ENCODE measurements at regions not wholly inside any gene's neighbourhood (a gene's known extent, or its start where the extent isn't known, plus 50 kb on each side); places are given as distances from the start of the nearest gene placed in this dataset.
"Not testable (repeated sequence)": the region's sequence is repeated elsewhere in the genome, so short reads cannot be mapped to it uniquely, and the experiment has no call there.

GRCh38 chr7:54179321-54180029 is 362.7 kb upstream of the VSTM2A start:
- intact Hi-C loops (cut with micrococcal nuclease) = no loop called here

GRCh38 chr7:54180796-54181195 is 361.4 kb upstream of the VSTM2A start:
- H3K4me1 Mint-ChIP-seq (ENCODE audit: low read depth) = no peaks in the 10 kb centered on the region
- intact Hi-C loops (cut with micrococcal nuclease) = no loop called here
- no peak overlapping the region for H3K27ac Mint-ChIP-seq
- no peak for DNase-seq
- CTCF ChIA-PET = no interaction called here
- no peak overlapping the region for H3K4me3 Mint-ChIP-seq
- H3K9me3 Mint-ChIP-seq = peaks cover 17% of the 10 kb centered on the region
- no peaks in the 10 kb centered on the region for H3K36me3 Mint-ChIP-seq (ENCODE audit: low read depth)
- no peaks in the 10 kb centered on the region for H3K27me3 Mint-ChIP-seq (ENCODE audit: low read depth)

More at GRCh38 chr7:54179321-54180029, 362.7 kb upstream of the VSTM2A start:
- CTCF ChIA-PET = no interaction called here
- Mint-ChIP-seq H3K9me3 (peaks cover 14% of the 10 kb centered on the region), H3K27ac (no peak overlapping the region), H3K4me1 (ENCODE audit: low read depth) (no peaks in the 10 kb centered on the region), H3K27me3 (ENCODE audit: low read depth) (no peaks in the 10 kb centered on the region), H3K4me3 (no peak overlapping the region), H3K36me3 (ENCODE audit: low read depth) (no peaks in the 10 kb centered on the region)
- no peak for DNase-seq

GRCh38 chr7:54183055-54183454 is 359.1 kb upstream of the VSTM2A start:
- H3K27ac Mint-ChIP-seq = no peak overlapping the region
- intact Hi-C loops (cut with micrococcal nuclease) = no loop called here
- no peaks in the 10 kb centered on the region for H3K4me1 Mint-ChIP-seq (ENCODE audit: low read depth)
- H3K4me3 Mint-ChIP-seq = no peak overlapping the region
- no peaks in the 10 kb centered on the region for H3K36me3 Mint-ChIP-seq (ENCODE audit: low read depth)
- peaks cover 16% of the 10 kb centered on the region for H3K9me3 Mint-ChIP-seq
- CTCF ChIA-PET = no interaction called here
- DNase-seq = no peak
- no peaks in the 10 kb centered on the region for H3K27me3 Mint-ChIP-seq (ENCODE audit: low read depth)

- Mint-ChIP-seq H3K4me3 (no peak overlapping the region), H3K4me1 (ENCODE audit: low read depth) (no peaks in the 10 kb centered on the region), H3K36me3 (ENCODE audit: low read depth) (no peaks in the 10 kb centered on the region)
Measured at GRCh38 chr7:54186336-54186735, 355.8 kb upstream of the VSTM2A start.

GRCh38 chr7:54187886-54188685 is 354.1 kb upstream of the VSTM2A start:
- no peak for DNase-seq
- CTCF ChIA-PET = no interaction called here
- no peaks in the 10 kb centered on the region for H3K4me1 Mint-ChIP-seq (ENCODE audit: low read depth)
- no peaks in the 10 kb centered on the region for H3K36me3 Mint-ChIP-seq (ENCODE audit: low read depth)
- H3K4me3 Mint-ChIP-seq = no peak overlapping the region
- intact Hi-C loops (cut with micrococcal nuclease) = no loop called here
- peaks cover 8% of the 10 kb centered on the region for H3K9me3 Mint-ChIP-seq
- no peaks in the 10 kb centered on the region for H3K27me3 Mint-ChIP-seq (ENCODE audit: low read depth)
- H3K27ac Mint-ChIP-seq = no peak overlapping the region

More at GRCh38 chr7:54186336-54186735, 355.8 kb upstream of the VSTM2A start:
- Mint-ChIP-seq H3K9me3 (peaks cover 14% of the 10 kb centered on the region), H3K27ac (no peak overlapping the region), H3K27me3 (ENCODE audit: low read depth) (no peaks in the 10 kb centered on the region)
- intact Hi-C loops (cut with micrococcal nuclease) = no loop called here
- DNase-seq = no peak
- CTCF ChIA-PET = no interaction called here

GRCh38 chr7:54188843-54189242 is 353.3 kb upstream of the VSTM2A start:
- no peaks in the 10 kb centered on the region for H3K4me1 Mint-ChIP-seq (ENCODE audit: low read depth)
- no peak overlapping the region for H3K27ac Mint-ChIP-seq
- intact Hi-C loops (cut with micrococcal nuclease) = no loop called here
- H3K27me3 Mint-ChIP-seq (ENCODE audit: low read depth) = no peaks in the 10 kb centered on the region
- no peak overlapping the region for H3K4me3 Mint-ChIP-seq
- H3K9me3 Mint-ChIP-seq = peaks cover 7% of the 10 kb centered on the region
- CTCF ChIA-PET = no interaction called here
- H3K36me3 Mint-ChIP-seq (ENCODE audit: low read depth) = no peaks in the 10 kb centered on the region
- DNase-seq = no peak

GRCh38 chr7:54189330-54189729 is 352.8 kb upstream of the VSTM2A start:
- Mint-ChIP-seq H3K4me1 (ENCODE audit: low read depth) (no peaks in the 10 kb centered on the region), H3K27ac (no peak overlapping the region), H3K9me3 (peaks cover 7% of the 10 kb centered on the region), H3K4me3 (no peak overlapping the region), H3K36me3 (ENCODE audit: low read depth) (no peaks in the 10 kb centered on the region), H3K27me3 (ENCODE audit: low read depth) (no peaks in the 10 kb centered on the region)
- CTCF ChIA-PET = no interaction called here
- no peak for DNase-seq
- intact Hi-C loops (cut with micrococcal nuclease) = no loop called here

GRCh38 chr7:54201501-54201900 is 340.7 kb upstream of the VSTM2A start:
- H3K27me3 Mint-ChIP-seq (ENCODE audit: low read depth) = no peaks in the 10 kb centered on the region
- H3K36me3 Mint-ChIP-seq (ENCODE audit: low read depth) = no peaks in the 10 kb centered on the region
- no peaks in the 10 kb centered on the region for H3K4me1 Mint-ChIP-seq (ENCODE audit: low read depth)
- CTCF ChIA-PET = no interaction called here
- H3K9me3 Mint-ChIP-seq = peaks cover 9% of the 10 kb centered on the region
- DNase-seq = no peak
- H3K4me3 Mint-ChIP-seq = no peak overlapping the region
- H3K27ac Mint-ChIP-seq = no peak overlapping the region
- intact Hi-C loops (cut with micrococcal nuclease) = no loop called here

GRCh38 chr7:54215424-54215823 is 326.8 kb upstream of the VSTM2A start:
- CTCF ChIA-PET = no interaction called here
- H3K27me3 Mint-ChIP-seq (ENCODE audit: low read depth) = no peaks in the 10 kb centered on the region
- H3K9me3 Mint-ChIP-seq = peaks cover 35% of the 10 kb centered on the region
- H3K4me3 Mint-ChIP-seq = no peak overlapping the region
- DNase-seq = no peak
- no peaks in the 10 kb centered on the region for H3K36me3 Mint-ChIP-seq (ENCODE audit: low read depth)
- H3K4me1 Mint-ChIP-seq (ENCODE audit: low read depth) = no peaks in the 10 kb centered on the region
- intact Hi-C loops (cut with micrococcal nuclease) = no loop called here
- no peak overlapping the region for H3K27ac Mint-ChIP-seq

- H3K9me3 Mint-ChIP-seq; H3K4me1 Mint-ChIP-seq (ENCODE audit: low read depth); H3K36me3 Mint-ChIP-seq (ENCODE audit: low read depth); DNase-seq; CTCF ChIA-PET; H3K4me3 Mint-ChIP-seq; H3K27ac Mint-ChIP-seq; H3K27me3 Mint-ChIP-seq (ENCODE audit: low read depth); intact Hi-C loops (cut with micrococcal nuclease): not testable (repeated sequence)
Measured at GRCh38 chr7:54226030-54226429, 316.1 kb upstream of the VSTM2A start.

- Mint-ChIP-seq H3K4me3 (no peak overlapping the region), H3K36me3 (ENCODE audit: low read depth) (no peaks in the 10 kb centered on the region), H3K9me3 (peaks cover 5% of the 10 kb centered on the region), H3K27ac (no peak overlapping the region), H3K27me3 (ENCODE audit: low read depth) (no peaks in the 10 kb centered on the region), H3K4me1 (ENCODE audit: low read depth) (no peaks in the 10 kb centered on the region)
- no peak for DNase-seq
- CTCF ChIA-PET = no interaction called here
- intact Hi-C loops (cut with micrococcal nuclease) = no loop called here
Measured at GRCh38 chr7:54242776-54243175, 299.4 kb upstream of the VSTM2A start.

GRCh38 chr7:54245020-54245419 is 297.2 kb upstream of the VSTM2A start:
- Mint-ChIP-seq H3K9me3 (peaks cover 8% of the 10 kb centered on the region), H3K27ac (no peak overlapping the region), H3K4me1 (ENCODE audit: low read depth) (no peaks in the 10 kb centered on the region), H3K36me3 (ENCODE audit: low read depth) (no peaks in the 10 kb centered on the region), H3K4me3 (no peak overlapping the region), H3K27me3 (ENCODE audit: low read depth) (no peaks in the 10 kb centered on the region)
- CTCF ChIA-PET = interaction anchor here (0.6 kb wide), 1 partner anchor 554 kb away, joined by 3 read pairs; no protein-coding TSS in a partner anchor
- intact Hi-C loops (cut with micrococcal nuclease) = no loop called here
- DNase-seq = no peak

GRCh38 chr7:54249686-54250085 is 292.5 kb upstream of the VSTM2A start:
- Mint-ChIP-seq H3K4me3 (no peak overlapping the region), H3K27ac (no peak overlapping the region), H3K27me3 (ENCODE audit: low read depth) (no peaks in the 10 kb centered on the region), H3K36me3 (ENCODE audit: low read depth) (no peaks in the 10 kb centered on the region), H3K4me1 (ENCODE audit: low read depth) (no peaks in the 10 kb centered on the region), H3K9me3 (peaks cover 11% of the 10 kb centered on the region)
- DNase-seq = no peak
- intact Hi-C loops (cut with micrococcal nuclease) = no loop called here
- CTCF ChIA-PET = no interaction called here

Data from activated naive CD4-positive, alpha-beta T cell treated with anti-CD3 and anti-CD28 coated beads for 36 hours (primary cell).